ENCODE measurements at regions not wholly inside any gene's neighbourhood (a gene's known extent, or its start where the extent isn't known, plus 50 kb on each side); places are given as distances from the start of the nearest gene placed in this dataset.
"Not testable (repeated sequence)": the region's sequence is repeated elsewhere in the genome, so short reads cannot be mapped to it uniquely, and the experiment has no call there.

DNA sequence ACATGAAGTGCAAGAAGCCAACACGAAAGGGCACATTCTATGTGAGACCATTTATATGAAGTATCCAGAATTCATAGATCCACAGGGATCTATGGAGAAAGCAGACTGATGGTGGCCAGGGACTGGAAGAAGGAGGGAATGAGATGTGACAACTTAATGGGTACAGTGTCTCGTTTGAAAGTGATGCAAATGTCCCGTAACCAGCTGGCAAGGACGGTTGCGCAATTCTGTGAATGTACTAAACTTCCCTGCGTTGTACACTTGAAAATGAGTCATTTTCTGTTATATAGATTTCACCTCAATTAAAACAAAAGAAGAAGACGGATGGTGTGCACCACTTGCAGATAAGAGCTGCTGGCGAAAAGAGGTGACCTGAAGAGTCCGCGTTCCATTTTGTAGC, 861.1 kb downstream of the TYW1 start:
- DNase-seq: no peak

DNA sequence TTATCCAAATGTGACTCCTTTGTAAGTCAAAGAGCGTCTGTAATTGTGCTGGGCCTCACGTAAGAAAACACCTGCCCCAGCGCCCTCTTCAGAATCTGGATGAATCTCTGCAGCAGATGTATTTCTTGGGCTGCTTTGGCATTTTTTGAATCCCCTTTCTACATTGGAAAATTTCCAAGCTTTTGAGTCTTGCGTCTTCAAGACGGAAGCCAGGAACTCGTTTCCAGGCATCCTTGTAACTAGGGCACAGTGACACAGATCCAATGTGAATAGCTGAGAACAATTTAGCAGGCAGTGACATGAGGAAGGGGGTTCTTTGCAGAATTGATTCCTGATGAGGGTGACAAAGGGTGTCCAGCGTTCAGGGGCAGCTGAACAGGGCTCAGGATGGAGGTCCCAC, 862.3 kb downstream of the TYW1 start:
- no peak for DNase-seq

GRCh38 chr7:67863911-67864310, 867.3 kb downstream of the TYW1 start:
- DNase-seq: peak; percentile 5

- DNase-seq: no peak
Observed at GRCh38 chr7:67866054-67866453, 869.4 kb downstream of the TYW1 start.

- DNase-seq: no peak
Observed at GRCh38 chr7:67866812-67867211, 870.2 kb downstream of the TYW1 start.

- no peak for DNase-seq
Observed at GRCh38 chr7:67870396-67870795, 873.8 kb downstream of the TYW1 start.

DNA sequence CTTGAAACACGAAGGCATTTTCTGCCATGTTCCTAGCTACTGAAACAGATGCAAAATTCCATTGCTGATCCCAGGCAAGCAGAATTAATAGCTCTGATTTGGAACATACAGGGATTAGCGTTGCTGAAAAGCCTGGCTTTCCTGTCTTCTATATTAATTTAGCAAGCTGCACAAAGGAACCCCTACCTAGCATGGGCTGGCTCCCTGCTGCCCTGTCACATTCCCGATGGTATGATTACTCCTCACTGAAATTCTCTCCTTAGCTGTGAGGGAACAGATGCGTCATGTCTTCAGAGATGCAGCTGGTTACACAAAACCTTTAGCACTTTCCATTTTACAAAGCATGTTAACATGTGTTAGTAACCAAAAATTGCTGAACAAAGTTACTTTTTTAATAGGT, 878.9 kb downstream of the TYW1 start:
- DNase-seq: no peak

DNA sequence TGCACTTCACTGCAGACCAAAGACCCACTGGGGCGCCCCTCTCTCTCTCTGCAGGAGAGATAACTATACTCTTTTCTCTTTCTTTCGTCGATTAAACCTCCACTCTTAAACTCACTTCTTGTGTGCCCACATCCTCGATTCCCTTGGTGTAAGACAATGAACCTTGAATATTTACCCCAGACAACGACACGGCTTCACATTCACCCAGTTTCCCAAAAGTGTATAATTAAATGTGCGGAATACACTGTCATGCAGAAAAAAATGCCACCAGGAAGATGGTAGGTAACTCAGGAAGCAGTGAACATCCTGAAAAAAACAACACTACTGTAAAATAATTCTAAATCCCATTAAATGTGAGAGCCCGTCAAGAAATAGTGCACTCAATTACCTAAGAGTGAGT, 882.2 kb downstream of the TYW1 start:
- DNase-seq: no peak

- no peak for DNase-seq
Observed at GRCh38 chr7:67882843-67883242, 886.2 kb downstream of the TYW1 start.

DNA sequence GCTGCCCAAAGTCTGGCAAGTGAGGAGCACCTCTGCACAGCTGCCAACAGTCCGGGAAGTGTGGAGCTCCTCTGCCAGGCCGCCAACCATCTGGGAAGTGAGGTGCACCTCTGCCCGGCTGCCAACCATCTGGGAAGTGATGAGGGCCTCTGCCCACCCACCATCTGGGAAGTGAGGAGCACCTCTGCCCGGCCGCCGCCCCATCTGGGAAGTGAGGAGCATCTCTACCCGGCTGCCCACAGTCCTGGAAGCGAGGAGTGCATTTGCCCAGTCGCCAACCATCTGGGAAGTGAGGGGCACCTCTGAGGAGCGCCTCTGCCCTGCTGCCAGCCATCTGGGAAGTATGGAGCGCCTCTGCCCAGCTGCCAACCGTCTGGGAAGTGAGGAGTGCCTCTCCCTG, 893.7 kb downstream of the TYW1 start:
- DNase-seq: no peak

- DNase-seq: no peak
Observed at GRCh38 chr7:67894746-67895145, 898.1 kb downstream of the TYW1 start.

DNA sequence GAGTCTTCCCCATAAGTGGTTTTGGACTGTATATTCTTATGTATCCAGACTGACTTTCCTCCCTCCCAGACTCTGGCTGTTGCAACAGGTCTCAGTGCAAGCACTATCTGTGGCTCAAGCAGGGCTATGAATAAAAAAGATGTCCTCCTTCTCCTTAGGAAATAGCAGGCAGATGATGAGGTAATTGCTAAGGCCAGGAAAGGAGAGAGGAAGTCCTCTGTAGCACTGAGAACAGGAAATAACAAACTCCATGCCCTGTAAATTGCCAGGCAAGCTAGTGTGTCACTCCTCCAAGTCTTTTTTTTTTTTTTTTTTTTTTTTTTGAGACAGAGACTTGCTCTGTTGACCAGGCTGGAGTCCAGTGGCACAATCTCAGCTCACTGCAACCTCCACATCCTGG, 900.1 kb downstream of the TYW1 start:
- DNase-seq: peak; percentile 9

DNA sequence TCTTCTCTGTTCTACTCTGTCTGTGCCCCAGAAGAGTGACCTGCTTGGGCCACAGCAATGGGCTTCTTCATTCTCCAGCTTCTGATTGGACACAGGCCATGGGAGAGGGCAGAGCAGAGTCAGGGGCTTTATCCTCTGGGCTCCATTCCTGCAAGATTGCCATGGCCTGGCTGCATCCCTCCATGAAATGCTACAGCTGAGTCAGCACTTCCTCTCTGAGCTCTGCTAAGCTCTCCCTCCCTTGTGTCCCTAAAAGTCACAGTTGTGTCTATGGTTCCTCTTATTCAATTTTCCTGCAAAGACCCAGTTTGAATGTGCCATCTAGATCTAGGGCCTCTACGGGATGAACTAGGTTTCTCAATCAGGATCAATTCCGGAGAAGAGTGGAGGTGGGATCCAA, 903.8 kb downstream of the TYW1 start:
- DNase-seq: no peak

DNA sequence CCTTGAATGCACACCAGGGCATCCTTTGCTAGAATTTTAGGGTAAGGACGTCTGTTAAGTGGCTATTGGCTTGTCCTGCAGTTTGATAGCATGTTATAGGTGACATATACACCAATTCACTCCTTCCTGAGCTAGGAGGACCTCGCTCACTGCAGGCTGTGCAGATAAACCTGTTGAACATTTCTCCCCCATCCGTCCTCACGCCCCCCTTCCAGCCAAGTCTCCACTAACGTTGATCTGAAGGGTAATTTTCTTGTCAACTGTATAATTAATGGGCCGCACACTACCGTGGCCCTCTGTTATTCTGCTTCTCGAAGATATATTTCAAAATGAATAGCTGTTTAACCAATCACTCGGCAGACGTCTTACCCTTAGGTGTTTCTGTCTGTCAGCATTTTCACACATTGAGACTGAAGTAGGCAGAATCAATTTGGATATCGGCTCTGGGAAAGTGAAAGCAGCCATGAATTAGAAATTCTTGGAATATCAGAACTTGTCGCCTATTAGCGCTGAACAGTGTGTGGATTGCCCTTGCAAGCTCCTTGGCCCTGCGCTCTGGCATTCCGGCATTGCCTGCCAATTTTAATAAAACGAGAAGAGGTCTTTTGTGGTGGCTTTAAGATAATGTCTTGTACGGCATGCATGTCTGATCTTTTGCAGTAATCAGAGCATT, 905.3 kb downstream of the TYW1 start:
- DNase-seq: no peak

DNA sequence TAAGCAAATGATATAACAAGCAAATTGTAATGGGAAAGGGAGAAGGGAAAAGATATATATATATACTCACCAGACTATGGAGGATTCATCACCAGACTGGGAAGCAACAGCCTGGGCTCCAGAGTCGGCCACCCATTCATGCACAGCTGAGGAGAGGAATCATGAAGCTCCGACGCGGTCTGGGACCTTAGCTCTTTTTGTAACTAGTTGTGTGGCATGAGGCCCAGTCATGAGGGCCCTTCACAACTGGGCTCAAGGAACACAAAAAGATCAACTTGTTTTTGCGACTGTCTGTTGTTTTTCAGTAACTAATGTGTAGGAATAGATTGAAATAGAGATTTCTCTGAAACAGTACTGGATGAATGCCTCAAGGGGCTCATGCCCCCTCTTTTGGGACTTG, 911.2 kb downstream of the TYW1 start:
- no peak for DNase-seq

DNA sequence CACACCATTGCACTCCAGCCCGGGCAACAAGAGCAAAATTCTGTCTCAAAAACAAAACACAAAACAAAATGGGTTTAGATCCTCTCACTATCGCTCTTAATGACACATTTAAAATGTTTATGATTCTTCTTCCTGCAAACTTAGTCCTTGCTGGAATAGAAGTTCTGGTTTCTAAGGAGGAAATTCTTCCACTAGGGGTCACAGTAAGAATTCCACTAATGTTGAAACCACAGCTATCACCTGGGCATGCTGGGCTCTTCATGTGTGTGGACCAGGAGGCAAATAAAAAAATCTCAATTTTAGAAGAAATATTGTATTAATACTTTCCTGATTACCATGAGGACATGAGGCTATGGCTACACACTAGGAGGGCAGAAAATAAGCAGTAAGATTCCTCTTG, 915.8 kb downstream of the TYW1 start:
- peak; percentile 22 for DNase-seq

- peak; percentile 74 for DNase-seq
Observed at GRCh38 chr7:67913604-67914003, 917.0 kb downstream of the TYW1 start.

GRCh38 chr7:67916111-67916510, 919.5 kb downstream of the TYW1 start:
- DNase-seq: not testable (repeated sequence)

- DNase-seq: no peak
Observed at GRCh38 chr7:67916571-67917436, 920.2 kb downstream of the TYW1 start.

GRCh38 chr7:67917437-67917755, 920.8 kb downstream of the TYW1 start:
- no peak for DNase-seq

GRCh38 chr7:67918158-67918557, 921.5 kb downstream of the TYW1 start:
- peak; percentile 13 for DNase-seq

- no peak for DNase-seq
Observed at GRCh38 chr7:67923286-67923685, 926.7 kb downstream of the TYW1 start.

DNA sequence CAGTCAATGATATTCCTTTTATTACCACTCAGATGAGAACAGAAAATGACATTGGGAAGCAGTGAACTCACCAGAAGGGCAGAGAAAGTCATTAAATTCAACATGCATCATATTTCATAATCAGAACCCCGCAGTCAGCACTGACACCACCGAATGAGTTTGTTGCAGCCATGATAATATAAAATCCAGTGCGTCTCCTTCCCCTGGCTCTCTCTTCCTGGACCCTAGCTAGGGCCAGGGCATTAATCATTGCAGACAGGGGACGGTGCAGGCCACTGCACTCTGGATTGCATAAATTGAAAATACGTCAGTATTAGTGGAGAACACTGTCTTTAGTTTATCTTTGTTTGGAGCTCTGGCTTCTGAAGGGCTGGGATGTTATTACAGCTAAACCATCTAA, 931.5 kb downstream of the TYW1 start:
- DNase-seq: no peak

DNA sequence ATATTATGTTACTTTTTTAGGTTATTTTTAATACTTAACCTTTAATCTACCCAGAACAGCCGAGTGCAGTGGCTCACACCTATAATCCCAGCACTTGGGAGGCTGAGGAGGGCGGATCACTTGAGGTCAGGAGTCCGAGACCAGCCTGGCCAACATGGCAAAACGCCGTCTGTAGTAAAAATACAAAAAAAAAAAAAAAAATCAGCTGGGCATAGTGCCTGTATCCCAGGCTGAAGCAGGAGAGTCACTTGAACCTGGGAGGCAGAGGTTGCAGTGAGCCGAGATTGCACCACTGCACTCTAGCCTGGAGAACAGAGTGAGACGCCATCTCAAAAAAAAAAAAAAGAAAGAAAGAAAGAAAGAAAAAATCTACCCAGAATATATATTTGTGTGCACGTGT, 939.8 kb downstream of the TYW1 start:
- not testable (repeated sequence) for DNase-seq

GRCh38 chr7:67940400-67940799, 943.8 kb downstream of the TYW1 start:
- DNase-seq: no peak

Data from NCI-H226 (cell line).